HG03280 (cell line): ENCODE measurements at regions not wholly inside any gene's neighbourhood (a gene's known extent, or its start where the extent isn't known, plus 50 kb on each side); places are given as distances from the start of the nearest gene placed in this dataset.

ENCODE experiments used
- ATAC-seq: cut with Tn5 transposase; IDR thresholded peaks from one replicate; pipeline ENCODE4 v1.9.1; 2021; ENCODE audit warnings: mild to moderate bottlenecking, moderate library complexity; ENCODE audit not compliant: unreplicated experiment

DNA sequence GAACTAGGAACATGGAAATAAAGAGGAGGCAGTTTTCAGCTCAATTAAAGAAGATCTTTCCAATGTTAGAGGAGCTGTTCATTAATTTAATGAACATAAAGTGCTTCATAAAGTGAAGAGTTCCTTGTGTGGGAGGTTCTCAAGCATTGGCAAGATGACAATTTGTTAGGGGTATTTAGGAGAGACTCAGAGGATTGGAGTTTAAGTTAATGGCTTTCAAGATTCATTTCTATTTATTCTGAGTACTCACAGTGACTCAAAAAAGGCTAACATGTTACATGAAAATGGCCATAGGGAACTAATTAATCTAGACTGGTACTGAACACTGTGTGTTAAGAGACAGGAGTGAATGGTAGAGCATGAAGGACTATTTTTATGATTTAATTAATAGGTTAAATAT lies 55.4 kb upstream of the CDH12 start:
- no peak for ATAC-seq

DNA sequence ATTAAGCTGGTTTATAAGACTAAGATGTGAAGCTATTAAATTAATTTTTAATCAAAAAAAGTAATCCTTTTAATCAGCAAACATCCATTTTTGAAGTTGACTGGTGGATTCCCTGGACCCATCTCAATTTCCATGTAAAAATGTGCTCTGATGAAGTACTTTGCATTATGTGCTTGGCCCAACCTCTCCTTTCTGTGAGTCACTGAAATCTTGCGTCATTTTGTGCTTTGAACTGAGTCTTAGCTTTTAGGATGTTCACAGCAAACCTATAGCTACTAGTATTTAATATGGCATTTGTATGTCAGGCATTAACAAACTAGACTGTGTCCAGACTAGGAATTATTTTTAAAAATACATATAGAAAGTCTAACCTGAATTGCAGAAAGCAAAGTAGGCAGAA lies 55.0 kb upstream of the CDH12 start:
- no peak for ATAC-seq
